PC-3 (cell line): ENCODE measurements at regions not wholly inside any gene's neighbourhood (a gene's known extent, or its start where the extent isn't known, plus 50 kb on each side); places are given as distances from the start of the nearest gene placed in this dataset.

ENCODE experiments used
- EZH2 ChIP-seq: fragments of 300-600 bp; sonication (generic); IDR thresholded peaks from one replicate; pipeline ENCODE4 v1.6.1; 2017; ENCODE audit warnings: antibody characterized with exemption, mild to moderate bottlenecking, low read length; ENCODE audit not compliant: unreplicated experiment
- TF ChIP-seq, protein P1 (sequence below): fragments of 300-600 bp; sonication (generic); conservative IDR thresholded peaks from 2 replicates; pipeline ENCODE4 v1.5.1; 2017; ENCODE audit warnings: antibody characterized with exemption, low read depth, mild to moderate bottlenecking, low read length

- TF ChIP-seq, protein P1, sequence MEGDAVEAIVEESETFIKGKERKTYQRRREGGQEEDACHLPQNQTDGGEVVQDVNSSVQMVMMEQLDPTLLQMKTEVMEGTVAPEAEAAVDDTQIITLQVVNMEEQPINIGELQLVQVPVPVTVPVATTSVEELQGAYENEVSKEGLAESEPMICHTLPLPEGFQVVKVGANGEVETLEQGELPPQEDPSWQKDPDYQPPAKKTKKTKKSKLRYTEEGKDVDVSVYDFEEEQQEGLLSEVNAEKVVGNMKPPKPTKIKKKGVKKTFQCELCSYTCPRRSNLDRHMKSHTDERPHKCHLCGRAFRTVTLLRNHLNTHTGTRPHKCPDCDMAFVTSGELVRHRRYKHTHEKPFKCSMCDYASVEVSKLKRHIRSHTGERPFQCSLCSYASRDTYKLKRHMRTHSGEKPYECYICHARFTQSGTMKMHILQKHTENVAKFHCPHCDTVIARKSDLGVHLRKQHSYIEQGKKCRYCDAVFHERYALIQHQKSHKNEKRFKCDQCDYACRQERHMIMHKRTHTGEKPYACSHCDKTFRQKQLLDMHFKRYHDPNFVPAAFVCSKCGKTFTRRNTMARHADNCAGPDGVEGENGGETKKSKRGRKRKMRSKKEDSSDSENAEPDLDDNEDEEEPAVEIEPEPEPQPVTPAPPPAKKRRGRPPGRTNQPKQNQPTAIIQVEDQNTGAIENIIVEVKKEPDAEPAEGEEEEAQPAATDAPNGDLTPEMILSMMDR: no peak
- TF ChIP-seq EZH2: no peak
Observed at GRCh38 chr3:107443461-107443860, 66.2 kb downstream of the CCDC54 start.
